HepG2 (cell line): ENCODE measurements at regions not wholly inside any gene's neighbourhood (a gene's known extent, or its start where the extent isn't known, plus 50 kb on each side); places are given as distances from the start of the nearest gene placed in this dataset.

Experiments used
- ATAC-seq: fragments of 200-7000 bp; cut with Tn5 transposase; 3 replicates; pipeline ENCODE4 v1.9.1; 2020; ENCODE audit warnings: mild to moderate bottlenecking, moderate library complexity
- BruUV-seq: library from RNA; stranded (reverse); fragments of 400-500 nt; replicated peaks from 2 replicates; lab custom pipeline; 2021; lab: Mats Ljungman, UMichigan
- CTCF ChIA-PET: fragments of 300-600 bp; formaldehyde crosslinking; extraction: SDS; loops from one replicate; lab custom pipeline; 2021; ENCODE audit warnings: low total read pairs, inconsistent platforms, low intra/inter-chr PET ratio; lab: Yijun Ruan, JAX
- POLR2A ChIA-PET: fragments of 350-600 bp; sonication (Branson Sonifier 250); formaldehyde crosslinking; loops from one replicate; lab custom pipeline; 2020; ENCODE audit warnings: antibody characterized with exemption, inconsistent platforms; lab: Yijun Ruan, JAX
- DNase-seq: peaks from one replicate; pipeline ENCODE4 v3.0.0-alpha.2; 2015; ENCODE audit warnings: low spot score
- FAIRE-seq: peaks from 3 replicates; lab custom pipeline; 2011; peaks lifted over from hg19 to GRCh38; lab: Jason Lieb, UNC
- H2AFZ ChIP-seq: one replicate; pipeline ENCODE4 v1.6.1; 2011; ENCODE audit warnings: low read length, inconsistent platforms
- H3K27ac ChIP-seq: fragments of 300-600 bp; 3 replicates; pipeline ENCODE4 v1.8.0; 2011; ENCODE audit warnings: mixed run types, mild to moderate bottlenecking, mixed read lengths, low read length, inconsistent platforms; ENCODE audit not compliant: insufficient read depth; ENCODE audit errors: extremely low read length
- H3K27me3 ChIP-seq, 2 experiments: fragments of 200-600 bp in 1 of 2; 2 replicates in 1 of 2; 3 replicates in 1 of 2; pipeline versions ENCODE4 v1.6.0 to v1.8.0; 2011; ENCODE audit warnings: low read length in 2 of 2, mild to moderate bottlenecking in 2 of 2, moderate library complexity in 2 of 2, inconsistent platforms in 1 of 2; ENCODE audit not compliant: insufficient read depth in 2 of 2, control insufficient read depth in 1 of 2
- H3K36me3 ChIP-seq, 2 experiments: fragments of 200-600 bp in 1 of 2; replicated peaks in 1 of 2; 2 replicates in 1 of 2; 3 replicates in 1 of 2; pipeline versions ENCODE4 v1.5.1 to v1.8.0; 2011; ENCODE audit warnings: low read length in 2 of 2, inconsistent platforms in 1 of 2; ENCODE audit not compliant: insufficient read depth in 2 of 2, control insufficient read depth in 1 of 2
- H3K4me1 ChIP-seq: 2 replicates; pipeline ENCODE4 v1.5.1; 2012; ENCODE audit warnings: low read length, inconsistent platforms; ENCODE audit not compliant: insufficient read depth
- H3K4me2 ChIP-seq: 2 replicates; pipeline ENCODE4 v1.6.0; 2011; ENCODE audit warnings: low read depth, low read length, inconsistent platforms
- H3K4me3 ChIP-seq, 3 experiments: fragments of 200-600 bp in 1 of 3; sonication (generic), shearing (Covaris generic) in 1 of 3; replicated peaks in 1 of 3; 2 replicates each; pipeline ENCODE4 v1.5.1; 2011 to 2016; ENCODE audit warnings: low read length in 3 of 3, inconsistent platforms in 2 of 3, low read depth in 2 of 3, mild to moderate bottlenecking in 2 of 3, control low read depth in 1 of 3, mixed read lengths in 1 of 3; ENCODE audit not compliant: insufficient read depth in 1 of 3
- H3K79me2 ChIP-seq: one replicate; pipeline ENCODE4 v1.6.1; 2011; ENCODE audit warnings: low read length, inconsistent platforms; ENCODE audit not compliant: insufficient read depth
- H3K9ac ChIP-seq: 2 replicates; pipeline ENCODE4 v1.6.0; 2011; ENCODE audit warnings: mild to moderate bottlenecking, low read depth, low read length, inconsistent platforms; ENCODE audit not compliant: insufficient read depth
- H3K9me3 ChIP-seq: 2 replicates; pipeline ENCODE4 v1.5.1; 2012; ENCODE audit warnings: mild to moderate bottlenecking, low read length
- H4K20me1 ChIP-seq: 2 replicates; pipeline ENCODE4 v1.6.0; 2011; ENCODE audit warnings: inconsistent platforms, mild to moderate bottlenecking, low read length, moderate library complexity; ENCODE audit not compliant: insufficient read depth
- EP300 ChIP-seq, 3 experiments: sonication (generic) in 1 of 3; formaldehyde crosslinking in 1 of 3; IDR thresholded peaks; 2 replicates each; pipeline versions ENCODE4 v1.5.1 to v1.6.1; 2011 to 2020; ENCODE audit warnings: low read depth in 2 of 3, low read length in 2 of 3, borderline replicate concordance in 1 of 3, improper control_type of control experiment in 1 of 3, mild to moderate bottlenecking in 1 of 3, missing genetic modification reagents in 1 of 3, moderate library complexity in 1 of 3
- SETDB1 ChIP-seq: sonication (generic); formaldehyde crosslinking; IDR thresholded peaks from 2 replicates; pipeline ENCODE4 v1.5.1; 2020; ENCODE audit warnings: missing genetic modification reagents, mild to moderate bottlenecking, borderline replicate concordance
- SRF ChIP-seq: IDR thresholded peaks from 2 replicates; pipeline ENCODE4 v1.6.1; 2011; ENCODE audit warnings: mild to moderate bottlenecking, low read depth, low read length, moderate library complexity
- ZNF839 ChIP-seq: sonication (generic); formaldehyde crosslinking; IDR thresholded peaks from 2 replicates; pipeline ENCODE4 v1.4.0; 2020; ENCODE audit warnings: missing genetic modification reagents, mild to moderate bottlenecking, borderline replicate concordance
- ZNF841 ChIP-seq: sonication (generic); formaldehyde crosslinking; IDR thresholded peaks from 2 replicates; pipeline ENCODE4 v1.8.1; 2023; ENCODE audit warnings: missing genetic modification reagents, borderline replicate concordance
- WGBS: methylation state at CpG from one replicate; pipeline ENCODE4 v1.1.6; 2017; ENCODE audit warnings: low lambda C conversion rate; 5-methylcytosine and 5-hydroxymethylcytosine counted together
- in situ Hi-C: cut with HindIII; loops from 2 replicates; pipeline ENCODE4 v1.10.0; 2017; ENCODE audit warnings: low pct_unique_long_range_greater_than_20kb; ENCODE audit not compliant: extremely low pct_ligation_motif_present
- intact Hi-C: fragments of 100-400 bp; cut with micrococcal nuclease; formaldehyde crosslinking; loops from one replicate; pipeline ENCODE4 v1.10.0; 2022; ENCODE audit not compliant: unreplicated experiment
- TF ChIP-seq, protein P1 (sequence below): sonication (generic); formaldehyde crosslinking; IDR thresholded peaks from 2 replicates; pipeline ENCODE4 v1.4.0; 2020; ENCODE audit warnings: mild to moderate bottlenecking, missing genetic modification reagents
- TF ChIP-seq, protein P2 (sequence below): sonication (generic); formaldehyde crosslinking; IDR thresholded peaks from 2 replicates; pipeline ENCODE4 v1.5.0; 2020; ENCODE audit warnings: mild to moderate bottlenecking, missing genetic modification reagents, moderate library complexity
- TF ChIP-seq, protein P3 (sequence below): sonication (generic); formaldehyde crosslinking; IDR thresholded peaks from 2 replicates; pipeline ENCODE4 v1.5.0; 2020; ENCODE audit warnings: mild to moderate bottlenecking, missing genetic modification reagents, borderline replicate concordance
- TF ChIP-seq, protein P4 (sequence below): sonication (generic); formaldehyde crosslinking; IDR thresholded peaks from 2 replicates; pipeline ENCODE4 v1.9.0; 2022; ENCODE audit warnings: missing genetic modification reagents, mild to moderate bottlenecking, borderline replicate concordance

DNA sequence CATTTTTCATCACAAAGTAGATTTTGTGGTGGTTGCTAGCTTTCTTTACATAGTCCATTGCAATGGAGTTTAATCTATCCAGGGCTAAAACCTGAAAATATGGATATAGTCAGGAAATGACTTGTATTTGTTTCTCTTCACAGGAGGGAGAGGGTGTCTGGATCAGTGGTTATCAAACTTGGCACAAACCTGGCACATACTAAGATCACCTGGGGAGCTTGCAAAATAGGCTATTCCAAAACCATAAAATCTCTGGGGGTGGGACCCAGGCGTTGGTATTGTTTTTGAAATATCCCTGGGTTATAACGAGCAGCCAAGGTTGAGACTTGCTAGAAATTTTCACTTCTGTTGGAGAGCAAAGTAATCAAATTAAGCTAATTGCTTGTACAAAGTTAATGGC, 179.9 kb downstream of the PCSK1 start:
- Histone ChIP-seq H4K20me1 (no peaks in the 10 kb centered on the region), H3K4me3 (no peak overlapping the region), H3K36me3 (no peaks in the 10 kb centered on the region), H3K79me2 (no peaks in the 10 kb centered on the region), H3K4me2 (no peak overlapping the region), H3K4me1 (peaks cover 27% of the 10 kb centered on the region), H3K27ac (no peak overlapping the region), H3K27me3 (no peaks in the 10 kb centered on the region), H3K9ac (no peak overlapping the region), H2AFZ (no peak overlapping the region), H3K9me3 (no peaks in the 10 kb centered on the region)
- ChIA-PET POLR2A (no interaction called here), CTCF (no interaction called here)
- in situ Hi-C loops: no loop called here
- FAIRE-seq: no peak
- no TSS peak for BruUV-seq
- DNase-seq: no peak
- ATAC-seq: no peak
- 90% methylated on average over 2 of the region's 2 CpGs for WGBS
- intact Hi-C loops: loop anchor here (1.0 kb wide), 1 partner anchor 31 kb away; no protein-coding TSS in a partner anchor
- TF ChIP-seq ZNF839 (CRISPR knock-in tag) (no peak), SETDB1 (CRISPR knock-in tag) (no peak), SRF (no peak), ZNF841 (CRISPR knock-in tag) (no peak), EP300 (IDR thresholded peaks at IDR 0.05; ENCODE audit: low read depth in 2 of 2, low read length in 2 of 2) (no peak), EP300 (CRISPR knock-in tag; IDR thresholded peaks at IDR 0.05; ENCODE audit: borderline replicate concordance) (no peak)
- TF ChIP-seq, protein P1, sequence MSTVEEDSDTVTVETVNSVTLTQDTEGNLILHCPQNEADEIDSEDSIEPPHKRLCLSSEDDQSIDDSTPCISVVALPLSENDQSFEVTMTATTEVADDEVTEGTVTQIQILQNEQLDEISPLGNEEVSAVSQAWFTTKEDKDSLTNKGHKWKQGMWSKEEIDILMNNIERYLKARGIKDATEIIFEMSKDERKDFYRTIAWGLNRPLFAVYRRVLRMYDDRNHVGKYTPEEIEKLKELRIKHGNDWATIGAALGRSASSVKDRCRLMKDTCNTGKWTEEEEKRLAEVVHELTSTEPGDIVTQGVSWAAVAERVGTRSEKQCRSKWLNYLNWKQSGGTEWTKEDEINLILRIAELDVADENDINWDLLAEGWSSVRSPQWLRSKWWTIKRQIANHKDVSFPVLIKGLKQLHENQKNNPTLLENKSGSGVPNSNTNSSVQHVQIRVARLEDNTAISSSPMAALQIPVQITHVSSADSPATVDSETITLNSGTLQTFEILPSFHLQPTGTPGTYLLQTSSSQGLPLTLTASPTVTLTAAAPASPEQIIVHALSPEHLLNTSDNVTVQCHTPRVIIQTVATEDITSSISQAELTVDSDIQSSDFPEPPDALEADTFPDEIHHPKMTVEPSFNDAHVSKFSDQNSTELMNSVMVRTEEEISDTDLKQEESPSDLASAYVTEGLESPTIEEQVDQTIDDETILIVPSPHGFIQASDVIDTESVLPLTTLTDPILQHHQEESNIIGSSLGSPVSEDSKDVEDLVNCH: no peak
- TF ChIP-seq, protein P2, sequence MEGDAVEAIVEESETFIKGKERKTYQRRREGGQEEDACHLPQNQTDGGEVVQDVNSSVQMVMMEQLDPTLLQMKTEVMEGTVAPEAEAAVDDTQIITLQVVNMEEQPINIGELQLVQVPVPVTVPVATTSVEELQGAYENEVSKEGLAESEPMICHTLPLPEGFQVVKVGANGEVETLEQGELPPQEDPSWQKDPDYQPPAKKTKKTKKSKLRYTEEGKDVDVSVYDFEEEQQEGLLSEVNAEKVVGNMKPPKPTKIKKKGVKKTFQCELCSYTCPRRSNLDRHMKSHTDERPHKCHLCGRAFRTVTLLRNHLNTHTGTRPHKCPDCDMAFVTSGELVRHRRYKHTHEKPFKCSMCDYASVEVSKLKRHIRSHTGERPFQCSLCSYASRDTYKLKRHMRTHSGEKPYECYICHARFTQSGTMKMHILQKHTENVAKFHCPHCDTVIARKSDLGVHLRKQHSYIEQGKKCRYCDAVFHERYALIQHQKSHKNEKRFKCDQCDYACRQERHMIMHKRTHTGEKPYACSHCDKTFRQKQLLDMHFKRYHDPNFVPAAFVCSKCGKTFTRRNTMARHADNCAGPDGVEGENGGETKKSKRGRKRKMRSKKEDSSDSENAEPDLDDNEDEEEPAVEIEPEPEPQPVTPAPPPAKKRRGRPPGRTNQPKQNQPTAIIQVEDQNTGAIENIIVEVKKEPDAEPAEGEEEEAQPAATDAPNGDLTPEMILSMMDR (CRISPR knock-in tag): no peak
- TF ChIP-seq, protein P3, sequence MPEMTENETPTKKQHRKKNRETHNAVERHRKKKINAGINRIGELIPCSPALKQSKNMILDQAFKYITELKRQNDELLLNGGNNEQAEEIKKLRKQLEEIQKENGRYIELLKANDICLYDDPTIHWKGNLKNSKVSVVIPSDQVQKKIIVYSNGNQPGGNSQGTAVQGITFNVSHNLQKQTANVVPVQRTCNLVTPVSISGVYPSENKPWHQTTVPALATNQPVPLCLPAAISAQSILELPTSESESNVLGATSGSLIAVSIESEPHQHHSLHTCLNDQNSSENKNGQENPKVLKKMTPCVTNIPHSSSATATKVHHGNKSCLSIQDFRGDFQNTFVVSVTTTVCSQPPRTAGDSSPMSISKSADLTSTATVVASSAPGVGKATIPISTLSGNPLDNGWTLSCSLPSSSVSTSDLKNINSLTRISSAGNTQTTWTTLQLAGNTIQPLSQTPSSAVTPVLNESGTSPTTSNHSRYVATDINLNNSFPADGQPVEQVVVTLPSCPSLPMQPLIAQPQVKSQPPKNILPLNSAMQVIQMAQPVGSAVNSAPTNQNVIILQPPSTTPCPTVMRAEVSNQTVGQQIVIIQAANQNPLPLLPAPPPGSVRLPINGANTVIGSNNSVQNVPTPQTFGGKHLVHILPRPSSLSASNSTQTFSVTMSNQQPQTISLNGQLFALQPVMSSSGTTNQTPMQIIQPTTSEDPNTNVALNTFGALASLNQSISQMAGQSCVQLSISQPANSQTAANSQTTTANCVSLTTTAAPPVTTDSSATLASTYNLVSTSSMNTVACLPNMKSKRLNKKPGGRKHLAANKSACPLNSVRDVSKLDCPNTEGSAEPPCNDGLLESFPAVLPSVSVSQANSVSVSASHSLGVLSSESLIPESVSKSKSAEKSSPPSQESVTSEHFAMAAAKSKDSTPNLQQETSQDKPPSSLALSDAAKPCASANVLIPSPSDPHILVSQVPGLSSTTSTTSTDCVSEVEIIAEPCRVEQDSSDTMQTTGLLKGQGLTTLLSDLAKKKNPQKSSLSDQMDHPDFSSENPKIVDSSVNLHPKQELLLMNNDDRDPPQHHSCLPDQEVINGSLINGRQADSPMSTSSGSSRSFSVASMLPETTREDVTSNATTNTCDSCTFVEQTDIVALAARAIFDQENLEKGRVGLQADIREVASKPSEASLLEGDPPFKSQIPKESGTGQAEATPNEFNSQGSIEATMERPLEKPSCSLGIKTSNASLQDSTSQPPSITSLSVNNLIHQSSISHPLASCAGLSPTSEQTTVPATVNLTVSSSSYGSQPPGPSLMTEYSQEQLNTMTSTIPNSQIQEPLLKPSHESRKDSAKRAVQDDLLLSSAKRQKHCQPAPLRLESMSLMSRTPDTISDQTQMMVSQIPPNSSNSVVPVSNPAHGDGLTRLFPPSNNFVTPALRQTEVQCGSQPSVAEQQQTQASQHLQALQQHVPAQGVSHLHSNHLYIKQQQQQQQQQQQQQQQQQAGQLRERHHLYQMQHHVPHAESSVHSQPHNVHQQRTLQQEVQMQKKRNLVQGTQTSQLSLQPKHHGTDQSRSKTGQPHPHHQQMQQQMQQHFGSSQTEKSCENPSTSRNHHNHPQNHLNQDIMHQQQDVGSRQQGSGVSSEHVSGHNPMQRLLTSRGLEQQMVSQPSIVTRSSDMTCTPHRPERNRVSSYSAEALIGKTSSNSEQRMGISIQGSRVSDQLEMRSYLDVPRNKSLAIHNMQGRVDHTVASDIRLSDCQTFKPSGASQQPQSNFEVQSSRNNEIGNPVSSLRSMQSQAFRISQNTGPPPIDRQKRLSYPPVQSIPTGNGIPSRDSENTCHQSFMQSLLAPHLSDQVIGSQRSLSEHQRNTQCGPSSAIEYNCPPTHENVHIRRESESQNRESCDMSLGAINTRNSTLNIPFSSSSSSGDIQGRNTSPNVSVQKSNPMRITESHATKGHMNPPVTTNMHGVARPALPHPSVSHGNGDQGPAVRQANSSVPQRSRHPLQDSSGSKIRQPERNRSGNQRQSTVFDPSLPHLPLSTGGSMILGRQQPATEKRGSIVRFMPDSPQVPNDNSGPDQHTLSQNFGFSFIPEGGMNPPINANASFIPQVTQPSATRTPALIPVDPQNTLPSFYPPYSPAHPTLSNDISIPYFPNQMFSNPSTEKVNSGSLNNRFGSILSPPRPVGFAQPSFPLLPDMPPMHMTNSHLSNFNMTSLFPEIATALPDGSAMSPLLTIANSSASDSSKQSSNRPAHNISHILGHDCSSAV (CRISPR knock-in tag): no peak
- TF ChIP-seq, protein P4, sequence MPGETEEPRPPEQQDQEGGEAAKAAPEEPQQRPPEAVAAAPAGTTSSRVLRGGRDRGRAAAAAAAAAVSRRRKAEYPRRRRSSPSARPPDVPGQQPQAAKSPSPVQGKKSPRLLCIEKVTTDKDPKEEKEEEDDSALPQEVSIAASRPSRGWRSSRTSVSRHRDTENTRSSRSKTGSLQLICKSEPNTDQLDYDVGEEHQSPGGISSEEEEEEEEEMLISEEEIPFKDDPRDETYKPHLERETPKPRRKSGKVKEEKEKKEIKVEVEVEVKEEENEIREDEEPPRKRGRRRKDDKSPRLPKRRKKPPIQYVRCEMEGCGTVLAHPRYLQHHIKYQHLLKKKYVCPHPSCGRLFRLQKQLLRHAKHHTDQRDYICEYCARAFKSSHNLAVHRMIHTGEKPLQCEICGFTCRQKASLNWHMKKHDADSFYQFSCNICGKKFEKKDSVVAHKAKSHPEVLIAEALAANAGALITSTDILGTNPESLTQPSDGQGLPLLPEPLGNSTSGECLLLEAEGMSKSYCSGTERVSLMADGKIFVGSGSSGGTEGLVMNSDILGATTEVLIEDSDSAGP (CRISPR knock-in tag): no peak
